HUES6 (cell line): ENCODE measurements at regions not wholly inside any gene's neighbourhood (a gene's known extent, or its start where the extent isn't known, plus 50 kb on each side); places are given as distances from the start of the nearest gene placed in this dataset.
"Not testable (repeated sequence)": the region's sequence is repeated elsewhere in the genome, so short reads cannot be mapped to it uniquely, and the experiment has no call there.

Source experiments
- H3K27ac ChIP-seq: 2 replicates; pipeline ENCODE4 v1.7.0; 2013; ENCODE audit warnings: low read depth, mild to moderate bottlenecking, low read length, inconsistent platforms
- H3K27me3 ChIP-seq: 2 replicates; pipeline ENCODE4 v1.6.1; 2013; ENCODE audit warnings: low read length; ENCODE audit not compliant: control insufficient read depth, insufficient read depth
- H3K36me3 ChIP-seq: 2 replicates; pipeline ENCODE4 v1.6.1; 2013; ENCODE audit warnings: low read length; ENCODE audit not compliant: control insufficient read depth, insufficient read depth
- H3K4me1 ChIP-seq: 2 replicates; pipeline ENCODE4 v1.6.1; 2013; ENCODE audit warnings: low read length; ENCODE audit not compliant: control insufficient read depth, insufficient read depth
- H3K4me3 ChIP-seq: 2 replicates; pipeline ENCODE4 v1.5.1; 2013; ENCODE audit warnings: low read depth, low read length
- H3K9ac ChIP-seq: one replicate; pipeline ENCODE4 v1.6.1; 2013; ENCODE audit warnings: mild to moderate bottlenecking, low read length
- H3K9me3 ChIP-seq: 2 replicates; pipeline ENCODE4 v1.6.1; 2013; ENCODE audit warnings: low read depth, low read length; ENCODE audit not compliant: control insufficient read depth, insufficient read depth

DNA sequence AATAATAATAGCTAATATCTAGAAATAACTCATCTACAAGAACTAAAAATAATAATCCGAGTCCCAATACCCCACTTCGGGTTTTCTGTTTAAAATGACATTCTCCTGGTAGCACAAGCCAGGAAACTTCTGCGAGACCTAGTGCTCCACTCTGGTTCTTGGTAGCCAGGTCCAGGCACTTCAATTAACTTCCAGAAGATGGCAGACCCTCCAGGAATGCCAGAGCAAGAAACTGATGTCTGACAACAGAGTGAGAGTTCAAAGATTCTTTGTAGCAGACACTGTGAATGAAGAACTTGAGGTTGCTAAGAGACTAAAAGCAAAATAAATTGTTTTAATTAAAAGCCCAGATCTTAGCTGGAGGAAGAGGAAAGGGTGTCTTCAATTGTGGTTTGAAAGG is 1963.3 kb upstream of the CDH9 start:
- no peaks in the 10 kb centered on the region for H3K27me3 ChIP-seq
- H3K27ac ChIP-seq: no peak overlapping the region
- H3K9ac ChIP-seq: no peak overlapping the region
- no peaks in the 10 kb centered on the region for H3K9me3 ChIP-seq
- no peaks in the 10 kb centered on the region for H3K4me1 ChIP-seq
- H3K36me3 ChIP-seq: no peaks in the 10 kb centered on the region
- no peak overlapping the region for H3K4me3 ChIP-seq

DNA sequence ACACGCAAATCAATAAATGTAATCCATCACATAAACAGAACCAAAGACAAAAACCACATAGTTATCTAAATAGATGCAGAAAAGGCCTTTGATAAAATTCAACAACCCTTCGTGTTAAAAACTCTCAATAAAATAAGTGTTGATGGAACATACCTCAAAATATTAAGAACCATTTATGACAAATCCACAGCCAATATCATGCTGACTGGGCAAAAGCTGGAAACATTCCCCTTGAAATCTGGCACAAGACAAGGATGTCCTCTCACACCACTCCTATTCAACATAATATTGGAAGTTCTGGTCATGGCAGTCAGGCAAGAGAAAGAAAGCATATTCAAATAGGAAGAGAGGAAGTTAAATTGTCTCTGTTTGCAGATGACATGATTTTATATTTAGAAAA is 1946.3 kb upstream of the CDH9 start:
- H3K4me3 ChIP-seq: no peak overlapping the region
- no peak overlapping the region for H3K27ac ChIP-seq
- no peak overlapping the region for H3K9ac ChIP-seq
- no peaks in the 10 kb centered on the region for H3K27me3 ChIP-seq
- H3K9me3 ChIP-seq: peaks cover 4% of the 10 kb centered on the region; the same call in 1 of the 2 replicates
- H3K4me1 ChIP-seq: no peaks in the 10 kb centered on the region
- no peaks in the 10 kb centered on the region for H3K36me3 ChIP-seq

DNA sequence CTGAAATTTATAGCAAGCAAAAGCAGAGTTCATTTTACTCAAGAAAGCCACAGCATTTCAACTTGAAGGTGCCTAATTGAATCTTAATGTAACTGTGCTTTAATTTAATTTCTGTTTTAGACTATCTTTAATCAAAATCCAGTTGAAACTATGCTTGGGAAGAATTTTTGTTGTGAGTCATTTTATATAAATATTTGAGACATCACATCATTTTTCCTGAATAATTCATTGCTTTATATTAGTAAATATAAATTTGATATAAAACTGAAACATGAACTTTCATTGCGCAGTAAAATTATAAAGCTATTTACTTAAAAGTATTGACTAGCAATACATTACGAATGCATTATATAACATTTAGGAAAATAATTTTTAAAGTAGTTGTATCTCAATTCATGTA is 1937.1 kb upstream of the CDH9 start:
- no peaks in the 10 kb centered on the region for H3K9me3 ChIP-seq
- H3K9ac ChIP-seq: no peak overlapping the region
- H3K27me3 ChIP-seq: no peaks in the 10 kb centered on the region
- no peaks in the 10 kb centered on the region for H3K4me1 ChIP-seq
- H3K4me3 ChIP-seq: no peak overlapping the region
- H3K36me3 ChIP-seq: no peaks in the 10 kb centered on the region
- no peak overlapping the region for H3K27ac ChIP-seq

DNA sequence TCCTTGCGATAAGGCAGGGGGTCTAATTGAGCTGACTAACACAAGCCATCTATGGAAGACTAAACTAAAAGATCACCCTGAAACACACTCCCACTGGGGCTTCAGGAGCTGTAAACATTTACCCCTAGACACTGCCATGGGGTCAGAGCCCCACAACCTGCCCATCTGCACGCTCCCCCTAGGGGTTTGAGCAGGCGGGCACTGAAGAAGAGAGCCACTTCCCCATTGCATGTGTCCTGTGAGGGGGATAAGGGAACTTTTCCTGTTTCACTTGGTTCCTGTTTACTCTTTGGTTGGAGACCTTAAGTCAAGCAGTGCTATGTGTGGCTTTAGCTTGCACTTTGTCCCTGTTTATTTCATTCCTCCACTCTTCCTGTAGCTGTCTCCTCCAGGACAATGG is 1929.5 kb upstream of the CDH9 start:
- H3K36me3 ChIP-seq: no peaks in the 10 kb centered on the region
- no peaks in the 10 kb centered on the region for H3K4me1 ChIP-seq
- no peaks in the 10 kb centered on the region for H3K9me3 ChIP-seq
- H3K4me3 ChIP-seq: no peak overlapping the region
- H3K27me3 ChIP-seq: no peaks in the 10 kb centered on the region
- H3K9ac ChIP-seq: no peak overlapping the region
- no peak overlapping the region for H3K27ac ChIP-seq

DNA sequence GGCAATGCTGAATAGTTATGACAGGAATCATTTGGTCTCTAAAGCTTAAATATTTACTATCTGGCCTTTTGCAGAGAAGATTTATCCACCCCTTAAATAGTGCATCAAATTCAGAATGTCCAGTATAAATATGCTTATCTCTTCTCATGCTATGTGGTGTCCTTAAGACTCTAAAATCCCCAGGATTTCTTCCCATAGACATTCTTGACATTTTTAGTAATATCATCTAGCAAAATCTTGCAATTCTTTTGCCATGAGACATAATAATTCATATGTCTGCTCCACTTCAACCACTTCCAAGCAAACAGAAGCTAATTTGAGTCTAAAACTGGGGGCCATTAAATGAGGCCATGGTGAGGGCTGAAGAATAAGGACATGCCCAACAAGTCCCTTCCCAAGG is 1923.4 kb upstream of the CDH9 start:
- H3K27me3 ChIP-seq: no peaks in the 10 kb centered on the region
- no peaks in the 10 kb centered on the region for H3K36me3 ChIP-seq
- H3K27ac ChIP-seq: no peak overlapping the region
- no peaks in the 10 kb centered on the region for H3K9me3 ChIP-seq
- H3K4me3 ChIP-seq: no peak overlapping the region
- H3K4me1 ChIP-seq: no peaks in the 10 kb centered on the region
- H3K9ac ChIP-seq: no peak overlapping the region

DNA sequence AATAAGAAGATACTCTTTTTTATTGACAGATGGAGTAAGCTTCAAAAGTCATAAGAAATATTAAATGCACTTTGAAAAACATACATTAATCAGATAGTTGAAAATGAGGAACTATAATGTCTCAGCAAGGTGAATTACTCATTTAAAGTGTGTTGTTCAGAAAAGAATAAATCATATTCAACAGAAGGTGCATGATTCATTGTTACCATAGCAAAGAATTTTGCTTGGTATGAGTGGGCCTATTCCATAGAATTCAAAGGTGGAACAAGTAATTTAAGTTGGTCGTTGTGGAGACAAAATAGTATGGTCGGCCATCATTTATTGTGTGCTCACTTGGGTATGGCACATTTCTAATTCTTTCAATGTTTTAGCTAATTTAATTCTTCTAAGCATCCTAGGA is 1920.2 kb upstream of the CDH9 start:
- no peak overlapping the region for H3K27ac ChIP-seq
- peaks cover 4% of the 10 kb centered on the region; the same call in 1 of the 2 replicates for H3K9me3 ChIP-seq
- no peaks in the 10 kb centered on the region for H3K27me3 ChIP-seq
- H3K4me1 ChIP-seq: no peaks in the 10 kb centered on the region
- H3K4me3 ChIP-seq: no peak overlapping the region
- no peak overlapping the region for H3K9ac ChIP-seq
- H3K36me3 ChIP-seq: no peaks in the 10 kb centered on the region

DNA sequence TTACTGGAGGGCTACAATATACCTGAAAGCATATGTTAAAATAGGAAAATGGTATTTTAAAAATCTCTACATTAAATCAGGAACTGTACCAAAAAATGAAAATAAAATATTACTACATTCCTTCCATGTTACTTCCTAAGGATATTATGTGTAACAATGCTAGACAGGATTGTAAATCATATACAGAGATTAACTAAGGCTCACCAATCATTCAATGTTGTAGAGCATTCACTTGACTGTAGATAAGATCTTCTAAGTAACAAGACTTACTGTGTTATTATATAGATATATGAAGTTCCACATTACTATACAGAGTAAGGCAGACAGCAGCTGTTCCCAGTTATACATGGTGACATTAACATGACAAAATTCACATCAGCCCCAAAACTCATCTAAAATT is 1919.1 kb upstream of the CDH9 start:
- H3K4me3 ChIP-seq: no peak overlapping the region
- no peaks in the 10 kb centered on the region for H3K36me3 ChIP-seq
- H3K27ac ChIP-seq: no peak overlapping the region
- H3K27me3 ChIP-seq: no peaks in the 10 kb centered on the region
- H3K4me1 ChIP-seq: no peaks in the 10 kb centered on the region
- H3K9me3 ChIP-seq: peaks cover 4% of the 10 kb centered on the region; the same call in 1 of the 2 replicates
- no peak overlapping the region for H3K9ac ChIP-seq

DNA sequence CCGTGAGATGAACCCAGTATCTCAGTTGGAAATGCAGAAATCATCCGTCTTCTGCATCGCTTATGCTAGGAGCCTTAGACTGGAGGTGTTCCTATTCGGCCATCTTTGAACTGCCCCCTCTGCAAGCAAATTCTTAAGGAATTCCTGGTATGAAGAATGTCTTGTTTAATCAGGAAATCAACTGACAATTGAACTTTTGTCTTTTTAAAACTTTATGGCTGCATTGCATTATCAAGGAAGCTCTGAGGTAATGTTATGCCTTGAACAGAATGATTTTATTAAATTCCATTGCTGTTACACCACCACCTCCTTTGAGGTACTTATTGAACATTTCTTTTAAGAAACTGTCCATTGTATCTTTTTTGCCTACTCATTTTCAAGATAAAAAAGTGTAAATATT is 1915.7 kb upstream of the CDH9 start:
- no peak overlapping the region for H3K4me3 ChIP-seq
- no peak overlapping the region for H3K9ac ChIP-seq
- H3K4me1 ChIP-seq: no peaks in the 10 kb centered on the region
- peaks cover 4% of the 10 kb centered on the region; the same call in 1 of the 2 replicates for H3K9me3 ChIP-seq
- H3K27me3 ChIP-seq: no peaks in the 10 kb centered on the region
- H3K36me3 ChIP-seq: no peaks in the 10 kb centered on the region
- H3K27ac ChIP-seq: 0 out of 2 replicates have a peak overlapping the region, but pooled peaks have one; percentile 34

DNA sequence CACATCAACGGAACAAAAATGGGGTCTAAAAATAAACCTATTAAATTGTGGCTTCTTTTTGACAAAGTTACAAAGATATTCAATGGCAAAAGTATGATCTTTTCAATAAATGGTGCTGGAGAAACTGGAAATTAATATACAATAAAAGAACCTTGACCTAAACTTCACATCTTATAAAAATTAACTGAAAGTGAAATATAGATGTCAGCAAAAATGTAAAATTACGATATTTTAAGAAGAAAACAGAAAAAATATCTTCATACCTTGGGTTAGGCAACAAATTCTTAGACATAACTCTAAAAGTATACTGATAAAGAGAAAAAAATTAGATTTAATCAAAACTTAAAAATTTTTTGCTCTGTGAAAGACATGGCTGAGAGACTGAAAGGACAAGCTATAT is 1909.5 kb upstream of the CDH9 start:
- Histone ChIP-seq H3K9me3 (no peaks in the 10 kb centered on the region), H3K36me3 (no peaks in the 10 kb centered on the region), H3K9ac (no peak overlapping the region), H3K4me3 (no peak overlapping the region), H3K4me1 (no peaks in the 10 kb centered on the region), H3K27ac (no peak overlapping the region), H3K27me3 (no peaks in the 10 kb centered on the region)

DNA sequence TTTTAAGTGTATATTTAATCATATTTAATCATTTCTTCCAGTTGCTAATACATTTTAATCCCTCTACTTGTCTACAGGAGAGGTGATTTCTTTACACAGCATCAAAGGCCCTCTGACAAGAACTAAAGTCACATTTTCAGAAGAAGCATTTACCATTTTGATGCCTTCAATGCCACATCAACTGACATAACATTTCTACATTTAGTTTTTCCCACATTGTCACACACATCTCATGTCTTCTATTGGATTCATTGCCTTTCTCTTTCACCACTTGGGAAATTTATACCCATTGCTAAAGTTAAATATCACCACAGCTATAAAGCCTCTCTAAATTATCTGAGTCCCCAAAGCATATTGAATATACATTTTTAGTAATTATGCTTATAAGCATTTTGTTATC is 1907.5 kb upstream of the CDH9 start:
- no peak overlapping the region for H3K27ac ChIP-seq
- no peaks in the 10 kb centered on the region for H3K36me3 ChIP-seq
- no peaks in the 10 kb centered on the region for H3K4me1 ChIP-seq
- no peak overlapping the region for H3K9ac ChIP-seq
- no peaks in the 10 kb centered on the region for H3K9me3 ChIP-seq
- no peaks in the 10 kb centered on the region for H3K27me3 ChIP-seq
- H3K4me3 ChIP-seq: no peak overlapping the region

DNA sequence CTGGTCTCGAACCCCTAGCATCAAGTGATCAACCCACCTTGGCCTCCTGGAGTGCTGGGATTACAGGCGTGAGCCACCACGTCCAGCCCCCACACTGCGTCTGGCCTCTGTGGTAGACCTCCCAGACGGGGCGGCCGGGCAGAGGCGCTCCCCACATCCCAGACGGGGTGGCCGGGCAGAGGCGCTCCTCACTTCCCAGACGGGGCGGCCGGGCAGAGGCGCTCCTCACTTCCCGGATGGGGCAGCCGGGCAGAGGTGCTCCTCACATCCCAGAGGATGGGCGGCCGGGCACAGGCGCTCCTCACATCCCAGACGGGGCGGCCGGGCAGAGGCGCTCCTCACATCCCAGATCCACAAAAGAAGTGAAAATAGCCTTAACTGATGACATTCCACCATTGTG is 1891.0 kb upstream of the CDH9 start:
- not testable (repeated sequence) for H3K36me3 ChIP-seq, H3K9ac ChIP-seq, H3K4me3 ChIP-seq, H3K27me3 ChIP-seq, H3K4me1 ChIP-seq, H3K27ac ChIP-seq
- H3K9me3 ChIP-seq: peaks cover 19% of the 10 kb centered on the region; the same call in 1 of the 2 replicates

DNA sequence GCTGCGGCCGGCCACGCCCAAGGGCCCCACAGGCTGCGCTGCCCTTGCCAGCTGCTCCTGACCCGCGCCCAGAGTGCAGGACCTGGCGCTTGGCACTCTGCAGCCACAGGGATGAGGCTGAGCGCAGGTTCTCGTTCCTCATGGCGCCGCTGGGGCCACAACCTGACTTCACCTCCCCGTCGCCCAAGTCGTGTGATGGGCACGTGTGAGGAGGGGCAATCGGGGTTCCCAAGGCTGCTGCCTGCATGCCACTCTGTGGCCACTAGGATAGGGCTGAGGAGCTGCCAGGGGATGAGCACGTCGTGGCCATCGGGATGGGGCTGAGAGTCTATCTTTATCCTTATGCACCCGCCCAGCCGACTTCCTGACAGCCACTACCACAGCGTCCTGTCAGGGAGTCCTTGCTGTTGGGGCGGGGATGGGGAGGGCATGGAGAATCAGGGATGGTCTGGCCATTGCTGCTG is 1890.0 kb upstream of the CDH9 start:
- H3K36me3 ChIP-seq: not testable (repeated sequence)
- H3K9me3 ChIP-seq: peaks cover 19% of the 10 kb centered on the region; the same call in 1 of the 2 replicates

More for the DNA sequence above, 1890.0 kb upstream of the CDH9 start:
- H3K4me3 ChIP-seq, H3K27ac ChIP-seq, H3K4me1 ChIP-seq, H3K27me3 ChIP-seq, H3K9ac ChIP-seq: not testable (repeated sequence)
